ENCODE measurements at regions not wholly inside any gene's neighbourhood (a gene's known extent, or its start where the extent isn't known, plus 50 kb on each side); places are given as distances from the start of the nearest gene placed in this dataset.

DNA sequence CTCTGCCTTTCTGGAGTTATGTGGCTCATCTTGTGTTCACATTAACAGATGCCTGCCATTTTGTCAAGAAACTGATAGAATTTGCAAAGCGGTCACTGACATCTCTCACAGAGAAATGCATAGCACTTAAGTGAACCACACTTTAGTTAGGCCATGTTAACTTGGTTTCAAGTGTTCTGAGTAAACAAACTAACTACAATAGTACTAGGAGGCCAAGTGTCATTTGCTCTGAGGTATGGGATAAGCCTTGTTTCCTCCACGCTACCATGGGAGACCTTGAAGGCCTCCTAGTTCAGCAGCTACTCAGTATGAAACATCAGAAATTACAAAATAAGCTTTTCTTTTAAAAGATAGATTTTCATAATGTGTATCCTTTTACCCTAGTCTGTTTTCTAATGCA is 143.5 kb upstream of the MARCKS start:
- FAIRE-seq = no peak
- Histone ChIP-seq H3K4me1 (peaks cover 2% of the 10 kb centered on the region), H3K4me3 (no peak overlapping the region), H3K9me3 (no peaks in the 10 kb centered on the region), H3K27ac (no peak overlapping the region), H3K4me2 (no peak overlapping the region)
- DNase-seq (ENCODE audit: low read depth in 1 of 2, low spot score in 1 of 2) = no peak
- ChIA-PET POLR2A (no interaction called here), CTCF (no interaction called here)
- no peak for ATAC-seq
- WGBS (ENCODE audit: missing lambda C conversion rate) = 75% methylated on average over 2 of the region's 2 CpGs
- TF ChIP-seq, protein P1, sequence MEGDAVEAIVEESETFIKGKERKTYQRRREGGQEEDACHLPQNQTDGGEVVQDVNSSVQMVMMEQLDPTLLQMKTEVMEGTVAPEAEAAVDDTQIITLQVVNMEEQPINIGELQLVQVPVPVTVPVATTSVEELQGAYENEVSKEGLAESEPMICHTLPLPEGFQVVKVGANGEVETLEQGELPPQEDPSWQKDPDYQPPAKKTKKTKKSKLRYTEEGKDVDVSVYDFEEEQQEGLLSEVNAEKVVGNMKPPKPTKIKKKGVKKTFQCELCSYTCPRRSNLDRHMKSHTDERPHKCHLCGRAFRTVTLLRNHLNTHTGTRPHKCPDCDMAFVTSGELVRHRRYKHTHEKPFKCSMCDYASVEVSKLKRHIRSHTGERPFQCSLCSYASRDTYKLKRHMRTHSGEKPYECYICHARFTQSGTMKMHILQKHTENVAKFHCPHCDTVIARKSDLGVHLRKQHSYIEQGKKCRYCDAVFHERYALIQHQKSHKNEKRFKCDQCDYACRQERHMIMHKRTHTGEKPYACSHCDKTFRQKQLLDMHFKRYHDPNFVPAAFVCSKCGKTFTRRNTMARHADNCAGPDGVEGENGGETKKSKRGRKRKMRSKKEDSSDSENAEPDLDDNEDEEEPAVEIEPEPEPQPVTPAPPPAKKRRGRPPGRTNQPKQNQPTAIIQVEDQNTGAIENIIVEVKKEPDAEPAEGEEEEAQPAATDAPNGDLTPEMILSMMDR (IDR thresholded peaks at IDR 0.05) = no peak
- TF ChIP-seq, protein P2, sequence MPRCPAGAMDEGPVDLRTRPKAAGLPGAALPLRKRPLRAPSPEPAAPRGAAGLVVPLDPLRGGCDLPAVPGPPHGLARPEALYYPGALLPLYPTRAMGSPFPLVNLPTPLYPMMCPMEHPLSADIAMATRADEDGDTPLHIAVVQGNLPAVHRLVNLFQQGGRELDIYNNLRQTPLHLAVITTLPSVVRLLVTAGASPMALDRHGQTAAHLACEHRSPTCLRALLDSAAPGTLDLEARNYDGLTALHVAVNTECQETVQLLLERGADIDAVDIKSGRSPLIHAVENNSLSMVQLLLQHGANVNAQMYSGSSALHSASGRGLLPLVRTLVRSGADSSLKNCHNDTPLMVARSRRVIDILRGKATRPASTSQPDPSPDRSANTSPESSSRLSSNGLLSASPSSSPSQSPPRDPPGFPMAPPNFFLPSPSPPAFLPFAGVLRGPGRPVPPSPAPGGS (IDR thresholded peaks at IDR 0.05) = no peak
- TF ChIP-seq, protein P3, sequence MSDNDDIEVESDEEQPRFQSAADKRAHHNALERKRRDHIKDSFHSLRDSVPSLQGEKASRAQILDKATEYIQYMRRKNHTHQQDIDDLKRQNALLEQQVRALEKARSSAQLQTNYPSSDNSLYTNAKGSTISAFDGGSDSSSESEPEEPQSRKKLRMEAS (IDR thresholded peaks at IDR 0.05) = no peak
- TF ChIP-seq HOXB13 (CRISPR knock-in tag; IDR thresholded peaks at IDR 0.05; ENCODE audit: low read depth) = no peak
- no peak for TF ChIP-seq BHLHE40 (IDR thresholded peaks at IDR 0.05; ENCODE audit: low read depth, low read length)
- TF ChIP-seq CEBPB (IDR thresholded peaks at IDR 0.05) = no peak
- no peak for TF ChIP-seq ZSCAN20 (CRISPR knock-in tag; IDR thresholded peaks at IDR 0.05)
- no peak for TF ChIP-seq RARB (CRISPR knock-in tag; IDR thresholded peaks at IDR 0.05)
- no peak for TF ChIP-seq POLR2A (IDR thresholded peaks at IDR 0.05; ENCODE audit: low read length)
- TF ChIP-seq GATA3 (IDR thresholded peaks at IDR 0.05; ENCODE audit: borderline replicate concordance) = no peak
- no peak for TF ChIP-seq EHF (CRISPR knock-in tag; IDR thresholded peaks at IDR 0.05)
- TF ChIP-seq RCOR1 (IDR thresholded peaks at IDR 0.05; ENCODE audit: low read depth, low read length) = no peak

DNA sequence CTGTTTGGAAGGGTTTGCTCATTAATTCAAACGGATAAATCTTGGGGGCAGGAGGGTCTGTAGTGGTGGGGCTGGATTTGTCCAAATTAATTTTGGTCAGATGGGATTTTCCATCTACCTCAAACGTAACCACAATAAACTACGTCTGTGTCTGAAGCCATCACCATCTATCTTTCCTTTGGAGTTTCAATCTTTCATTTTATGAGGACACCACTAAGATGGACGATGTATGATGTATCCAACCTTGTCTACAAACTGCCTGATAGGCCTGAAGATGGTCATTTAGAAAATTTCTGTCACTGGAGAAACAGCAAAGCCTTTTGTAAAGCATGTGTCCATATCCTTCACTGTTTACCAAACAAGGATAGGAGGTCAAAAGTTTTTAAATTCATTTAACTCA is 138.6 kb upstream of the MARCKS start:
- H3K4me3 ChIP-seq = no peak overlapping the region
- WGBS (ENCODE audit: missing lambda C conversion rate) = 79% methylated on average over 4 of the region's 4 CpGs
- ATAC-seq (no peak), FAIRE-seq (no peak), DNase-seq (ENCODE audit: low read depth in 1 of 2, low spot score in 1 of 2) (no peak)
- TF ChIP-seq MYC (IDR thresholded peaks at IDR 0.05; ENCODE audit: borderline replicate concordance, low read length) (no peak), ZC3H11A (IDR thresholded peaks at IDR 0.05) (no peak), CEBPB (IDR thresholded peaks at IDR 0.05) (no peak), CBX2 (IDR thresholded peaks at IDR 0.05; ENCODE audit: borderline replicate concordance, low read depth) (no peak), KDM5A (IDR thresholded peaks at IDR 0.05) (no peak), GATA3 (IDR thresholded peaks at IDR 0.05; ENCODE audit: borderline replicate concordance) (no peak), JUN (IDR thresholded peaks at IDR 0.05) (no peak), FOXS1 (CRISPR knock-in tag; IDR thresholded peaks at IDR 0.05) (no peak), CHD4 (IDR thresholded peaks at IDR 0.05; ENCODE audit: borderline replicate concordance) (no peak), BHLHE40 (IDR thresholded peaks at IDR 0.05; ENCODE audit: low read depth, low read length) (no peak)
- TF ChIP-seq, protein P4, sequence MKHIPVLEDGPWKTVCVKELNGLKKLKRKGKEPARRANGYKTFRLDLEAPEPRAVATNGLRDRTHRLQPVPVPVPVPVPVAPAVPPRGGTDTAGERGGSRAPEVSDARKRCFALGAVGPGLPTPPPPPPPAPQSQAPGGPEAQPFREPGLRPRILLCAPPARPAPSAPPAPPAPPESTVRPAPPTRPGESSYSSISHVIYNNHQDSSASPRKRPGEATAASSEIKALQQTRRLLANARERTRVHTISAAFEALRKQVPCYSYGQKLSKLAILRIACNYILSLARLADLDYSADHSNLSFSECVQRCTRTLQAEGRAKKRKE (CRISPR knock-in tag; IDR thresholded peaks at IDR 0.05; ENCODE audit: low read depth) = no peak
- CTCF ChIA-PET = no interaction called here
- peak overlapping the region; percentile 22 to 64; a peak in 3 of 6 replicates for H3K27ac ChIP-seq
- no peaks in the 10 kb centered on the region for H3K9me3 ChIP-seq
- H3K4me1 ChIP-seq = peaks cover 14% of the 10 kb centered on the region
- POLR2A ChIA-PET = no interaction called here
- peak overlapping the region; percentile 36; the same call in 2 of the 3 replicates for H3K4me2 ChIP-seq

DNA sequence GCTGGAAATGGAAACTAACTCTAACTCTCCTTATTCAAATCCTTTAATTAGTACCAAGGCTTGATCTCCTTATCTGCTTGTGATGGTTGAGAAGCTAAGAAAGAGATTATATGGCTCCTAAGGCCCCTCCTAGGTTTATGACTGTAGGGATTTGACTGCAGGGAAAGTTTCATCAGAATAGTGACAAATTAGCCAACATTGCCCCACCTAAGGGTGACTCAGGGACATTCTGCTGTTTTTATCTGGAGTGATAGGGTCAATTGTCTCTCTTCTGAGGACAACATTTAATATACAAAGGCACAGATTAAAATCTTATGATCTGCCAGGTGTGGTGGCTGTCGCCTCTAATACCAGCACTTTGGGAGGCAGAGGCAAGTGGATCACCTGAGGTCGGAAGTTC is 138.1 kb upstream of the MARCKS start:
- Histone ChIP-seq H3K9me3 (no peaks in the 10 kb centered on the region), H3K4me2 (peak overlapping the region; percentile 36), H3K27ac (peak overlapping the region; percentile 22 to 64; a peak in 3 of 6 replicates), H3K4me1 (peaks cover 14% of the 10 kb centered on the region), H3K4me3 (no peak overlapping the region)
- peak in 1 of 2 experiments; percentile 57; a peak in 3 of 4 replicates for TF ChIP-seq CEBPB (IDR thresholded peaks at IDR 0.05)
- TF ChIP-seq NFE2L2 (conservative IDR thresholded peaks at IDR 0.05; ENCODE audit: low read length) = no peak
- no peak for TF ChIP-seq JUNB (IDR thresholded peaks at IDR 0.05)
- WGBS (ENCODE audit: missing lambda C conversion rate) = 85% methylated on average over 2 of the region's 2 CpGs
- ChIA-PET CTCF (interaction anchor here (1.7 kb wide), 1 partner anchor 22 kb away, joined by 3 read pairs; no protein-coding TSS in a partner anchor), POLR2A (interaction anchor here (0.6 kb wide), 1 partner anchor 1230 kb away, joined by 3 read pairs; no protein-coding TSS in a partner anchor)
- FAIRE-seq (no peak), ATAC-seq (peak in 1 of 2 experiments; percentile 56; a peak in 1 of 6 replicates), DNase-seq (ENCODE audit: low read depth in 1 of 2, low spot score in 1 of 2) (peak; percentile 18 to 38)

All from A549 (cell line).